GM21390 (cell line): ENCODE measurements at regions not wholly inside any gene's neighbourhood (a gene's known extent, or its start where the extent isn't known, plus 50 kb on each side); places are given as distances from the start of the nearest gene placed in this dataset.

Source experiments
- ATAC-seq: cut with Tn5 transposase; IDR thresholded peaks from one replicate; pipeline ENCODE4 v1.9.1; 2021; ENCODE audit not compliant: unreplicated experiment

DNA sequence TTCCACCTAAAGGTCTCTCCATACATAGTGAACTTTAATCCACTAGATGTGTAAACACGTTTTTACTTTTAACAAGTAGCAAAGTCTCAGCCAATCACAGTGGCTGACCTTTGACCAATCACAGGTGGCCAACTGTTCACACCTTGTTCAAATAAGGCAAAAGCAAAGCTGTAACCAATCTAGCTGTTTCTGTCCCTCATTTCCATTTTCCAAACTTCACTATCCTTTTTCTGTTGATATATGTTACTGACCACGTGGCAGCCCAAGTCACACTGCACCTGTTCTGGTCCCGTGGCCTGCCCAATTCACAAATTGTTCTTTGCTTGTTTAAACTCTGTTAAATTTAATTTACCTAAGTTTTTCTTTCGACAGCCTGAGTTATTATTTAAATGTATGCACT lies 393.5 kb upstream of the NETO1 start:
- no peak for ATAC-seq

DNA sequence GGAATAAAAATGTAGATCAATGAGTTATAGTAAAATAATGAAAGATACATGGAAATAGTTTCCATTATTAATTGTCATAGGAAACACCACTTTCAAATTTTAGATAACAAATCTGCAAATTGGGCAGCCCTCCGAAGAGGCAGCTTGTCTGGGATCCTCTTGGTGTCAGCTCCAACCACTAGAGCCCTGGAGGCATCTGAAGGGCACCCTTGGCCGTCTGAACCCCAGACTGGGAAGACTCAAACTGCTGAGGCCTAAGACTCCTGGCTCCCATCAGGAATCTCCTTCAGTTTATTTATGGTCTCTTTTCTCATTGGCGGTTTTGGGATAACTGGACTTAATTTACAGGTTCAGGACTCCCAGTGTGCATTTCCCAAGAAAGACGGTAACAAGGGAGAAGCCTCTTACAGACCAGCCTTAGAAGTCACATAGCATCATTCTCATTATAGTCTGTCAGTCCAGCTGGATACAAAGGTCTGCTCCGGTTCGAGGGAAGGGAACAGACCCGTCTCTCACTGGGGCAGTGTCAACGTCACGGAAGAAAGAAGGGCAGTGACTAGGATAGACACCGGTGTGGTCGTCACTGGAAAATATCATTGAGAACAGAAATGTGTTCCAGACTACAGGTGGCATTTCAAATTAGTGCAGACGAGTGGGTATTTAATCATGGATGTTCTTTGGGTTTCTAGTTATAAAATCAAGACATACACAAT lies 390.7 kb upstream of the NETO1 start:
- ATAC-seq, result no peak

- no peak for ATAC-seq
Measured at GRCh38 chr18:73254564-73254963, 386.8 kb upstream of the NETO1 start.

DNA sequence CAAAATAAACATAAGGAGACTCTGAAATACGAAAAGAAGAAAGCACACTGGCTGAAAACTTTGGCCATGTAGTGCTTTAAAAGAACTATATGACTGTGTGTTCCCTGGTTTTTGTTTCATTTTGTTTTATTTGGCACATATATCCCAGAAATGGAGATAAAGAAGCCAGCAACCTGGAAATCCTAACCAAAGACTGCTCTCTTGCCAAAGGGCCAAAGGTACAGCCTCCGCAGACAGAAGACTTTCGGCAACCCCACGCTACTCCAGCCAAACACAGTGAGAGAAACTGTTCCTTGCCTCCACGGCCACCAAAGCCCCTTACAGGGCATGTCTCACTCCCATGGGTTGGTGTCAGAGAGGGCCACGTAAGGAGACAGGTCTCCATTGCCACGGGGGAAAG lies 381.2 kb upstream of the NETO1 start:
- ATAC-seq, result no peak

DNA sequence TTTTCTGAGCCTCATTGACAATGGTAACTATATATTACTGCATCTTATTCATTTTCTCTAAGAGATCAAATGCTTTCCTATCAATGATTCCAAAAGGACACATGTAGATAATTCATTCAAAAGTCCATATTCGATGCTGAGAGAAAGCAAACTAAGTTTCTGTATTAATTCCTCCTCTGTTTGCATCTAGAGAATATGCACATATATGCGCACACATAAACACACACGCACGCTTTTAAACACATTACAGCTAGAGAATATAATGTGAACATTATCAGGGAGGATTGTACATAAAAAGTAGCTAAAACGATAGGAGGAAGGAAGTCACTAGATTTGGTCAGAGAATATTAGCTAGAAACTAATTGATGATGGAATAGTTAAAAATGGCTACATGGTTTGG lies 379.0 kb upstream of the NETO1 start:
- no peak for ATAC-seq

DNA sequence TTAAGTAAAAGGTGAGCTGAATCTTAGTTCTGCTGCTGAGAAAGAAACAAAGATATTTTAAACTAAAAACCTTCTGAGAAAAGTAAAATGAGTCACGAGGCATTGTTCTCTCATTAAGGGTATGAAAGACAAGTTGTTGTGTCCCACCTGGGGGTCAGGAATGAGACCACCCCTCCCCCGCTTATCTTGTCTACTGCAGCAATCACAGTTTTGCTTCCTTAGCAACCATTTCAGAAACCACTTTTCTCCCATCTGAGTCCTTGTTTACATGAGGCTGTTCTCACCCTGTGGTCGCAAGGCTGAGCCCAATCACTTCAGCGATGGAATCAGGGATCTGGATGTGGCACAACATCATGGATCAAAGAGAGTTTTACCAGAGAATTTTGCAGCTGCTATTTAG lies 377.6 kb upstream of the NETO1 start:
- ATAC-seq, result no peak

DNA sequence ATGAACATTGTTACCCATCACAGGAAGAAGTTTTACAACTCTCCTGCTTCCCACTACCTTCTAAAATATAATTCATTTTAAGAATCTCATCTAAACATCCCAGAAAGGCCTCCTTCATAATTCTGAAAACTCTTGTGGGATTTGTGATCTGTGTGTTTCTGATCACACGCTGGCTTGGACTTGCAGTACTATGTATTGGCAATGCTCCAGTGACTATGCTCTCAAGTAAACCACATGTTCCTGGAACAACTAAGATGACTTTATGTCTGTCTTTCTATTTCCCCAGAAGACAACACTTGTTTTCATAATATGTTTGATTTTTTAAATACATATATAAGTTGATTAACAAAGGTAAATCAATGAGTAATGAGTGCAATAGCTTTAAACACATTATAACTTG lies 376.6 kb upstream of the NETO1 start:
- ATAC-seq, result no peak

GRCh38 chr18:73240899-73241298 lies 373.1 kb upstream of the NETO1 start:
- no peak for ATAC-seq

DNA sequence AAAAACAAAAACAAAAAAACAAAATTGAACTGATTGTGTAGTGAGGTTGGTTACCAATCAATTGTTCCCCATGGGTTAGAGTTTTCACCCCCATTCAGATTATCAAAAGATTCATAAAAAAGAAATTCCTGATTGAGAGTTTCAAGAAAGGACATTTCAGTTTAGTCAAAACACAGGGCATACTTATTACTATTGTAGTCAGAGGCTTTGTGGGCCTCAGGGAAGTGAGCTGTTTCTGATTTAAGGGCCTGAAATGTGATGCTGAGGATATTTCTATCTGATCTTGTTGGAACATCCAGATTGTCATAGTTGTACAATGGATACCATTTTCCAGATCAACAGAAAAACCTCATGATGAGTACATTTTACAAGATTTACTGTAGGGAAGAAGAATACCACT lies 368.1 kb upstream of the NETO1 start:
- ATAC-seq, result no peak

DNA sequence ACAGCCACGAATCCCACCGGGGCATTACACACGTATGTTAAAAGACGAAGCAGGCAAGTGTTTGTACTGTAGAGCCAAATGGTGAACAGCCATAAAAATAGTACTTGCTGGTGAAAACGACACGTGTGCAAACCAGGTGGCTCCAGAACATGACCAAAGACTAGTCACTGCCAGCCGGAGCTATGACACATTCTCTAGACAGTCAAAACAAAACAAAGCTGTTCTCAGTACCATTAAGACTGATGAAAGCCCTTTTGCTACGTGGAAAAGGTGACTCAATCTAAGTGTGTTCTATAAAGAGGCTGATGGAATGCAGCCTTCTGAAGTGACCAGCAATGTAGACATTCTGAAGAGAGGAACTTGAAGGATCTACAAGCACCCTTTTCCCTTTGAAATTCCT lies 367.7 kb upstream of the NETO1 start:
- ATAC-seq, result peak; percentile 89

- ATAC-seq, result peak; percentile 86
Measured at GRCh38 chr18:73232933-73233332, 365.1 kb upstream of the NETO1 start.

DNA sequence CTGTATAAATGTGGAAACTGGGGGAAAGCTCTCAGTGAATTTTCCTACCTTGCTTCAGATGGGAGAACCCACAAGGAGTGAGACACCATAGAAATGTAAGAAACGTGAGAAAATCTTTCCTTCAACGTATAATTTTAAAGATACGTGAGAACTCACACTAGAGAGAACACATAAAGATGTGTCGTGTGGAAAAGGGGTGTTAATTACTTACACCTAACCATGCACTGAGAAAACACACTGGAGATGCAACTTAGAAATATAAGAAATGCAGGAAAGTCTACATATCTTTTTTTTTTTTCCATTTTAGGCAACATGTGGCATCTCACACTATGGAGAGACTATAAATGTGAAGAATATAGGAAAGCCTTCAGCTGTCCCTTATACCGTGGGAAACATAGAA lies 352.9 kb upstream of the NETO1 start:
- no peak for ATAC-seq

DNA sequence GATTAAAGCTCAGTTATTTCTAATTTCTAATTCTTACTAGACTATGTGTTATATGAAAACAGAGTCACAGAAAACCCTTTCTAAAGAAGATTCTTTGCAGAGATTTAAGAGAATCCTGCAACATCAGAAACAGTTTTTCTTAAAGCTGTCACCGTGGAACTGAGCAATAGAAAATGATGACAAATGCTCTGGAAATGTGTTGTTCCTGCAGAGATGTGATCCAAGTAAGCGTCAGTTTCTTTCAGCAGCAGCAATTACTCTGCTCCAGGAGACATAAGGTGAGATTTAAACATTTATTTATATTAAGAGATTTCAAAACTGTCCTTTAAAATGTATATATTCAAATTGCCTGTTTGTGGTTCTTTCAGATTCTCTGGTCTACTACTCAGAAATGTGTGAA lies 350.5 kb upstream of the NETO1 start:
- ATAC-seq, result no peak

- ATAC-seq, result no peak
Measured at GRCh38 chr18:73214970-73215369, 347.2 kb upstream of the NETO1 start.

GRCh38 chr18:73212442-73212841 lies 344.7 kb upstream of the NETO1 start:
- ATAC-seq, result no peak

DNA sequence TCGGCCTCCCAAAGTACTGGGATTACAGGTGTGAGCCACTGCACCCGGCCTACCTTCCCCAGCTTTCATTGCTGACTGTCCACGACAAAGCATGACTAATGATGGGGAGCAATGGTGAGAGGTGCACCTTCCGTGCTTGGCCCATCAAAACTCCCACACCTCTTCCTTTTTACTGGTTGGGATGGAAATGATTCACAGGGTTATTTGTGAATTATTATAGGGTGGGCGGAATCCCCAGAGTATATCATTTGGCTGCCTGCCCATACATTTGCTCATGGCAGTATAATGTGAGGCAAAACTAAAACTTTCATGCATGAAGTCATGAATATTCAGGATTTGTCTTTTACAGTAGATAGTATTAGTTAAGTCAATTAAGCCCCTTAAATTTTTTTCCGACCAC lies 334.2 kb upstream of the NETO1 start:
- ATAC-seq, result no peak

DNA sequence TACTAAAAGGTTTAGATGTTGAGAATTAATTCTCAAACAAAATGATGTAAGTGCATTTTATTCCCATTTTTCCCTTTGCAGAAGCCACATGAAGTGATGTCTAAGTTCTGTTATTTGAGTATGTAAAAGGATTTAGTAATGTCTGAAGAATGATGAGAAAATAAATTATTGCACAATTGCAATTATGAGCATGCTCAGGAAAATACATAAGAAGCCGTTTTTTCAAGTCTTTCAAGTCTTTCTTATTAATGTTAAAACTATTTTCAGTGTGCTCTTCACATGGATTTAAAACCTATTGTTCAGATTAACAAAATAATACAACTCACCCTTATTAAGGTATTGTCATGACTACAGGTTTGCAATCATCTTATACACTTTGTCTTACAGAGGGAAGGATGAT lies 331.4 kb upstream of the NETO1 start:
- no peak for ATAC-seq

- no peak for ATAC-seq
Measured at GRCh38 chr18:73189718-73190117, 321.9 kb upstream of the NETO1 start.

- ATAC-seq, result no peak
Measured at GRCh38 chr18:73168236-73168635, 300.4 kb upstream of the NETO1 start.

GRCh38 chr18:73164430-73164829 lies 296.6 kb upstream of the NETO1 start:
- no peak for ATAC-seq

GRCh38 chr18:73163236-73163635 lies 295.4 kb upstream of the NETO1 start:
- no peak for ATAC-seq

DNA sequence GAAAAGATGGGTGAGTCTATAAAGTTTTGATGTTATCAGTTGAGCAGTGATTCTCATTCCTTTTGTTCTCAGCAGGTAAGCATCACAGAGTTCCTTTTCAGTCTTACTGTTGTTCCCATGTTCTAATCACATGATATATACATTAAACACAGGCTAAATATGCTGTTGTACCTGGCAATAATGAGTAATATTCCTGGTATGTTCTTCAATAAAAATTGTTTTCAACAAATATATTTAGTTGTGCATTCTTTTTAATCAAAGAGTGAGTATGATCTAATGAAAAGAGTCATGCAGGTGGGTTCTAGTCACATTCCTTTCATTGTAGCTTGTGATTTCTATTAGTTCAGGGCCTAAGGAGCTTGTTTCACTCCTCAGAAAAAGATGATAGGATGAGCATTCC lies 288.3 kb upstream of the NETO1 start:
- ATAC-seq, result no peak

- ATAC-seq, result no peak
Measured at GRCh38 chr18:73153271-73153670, 285.5 kb upstream of the NETO1 start.
